Mesodermal cell (in vitro differentiated cells): ENCODE measurements at regions not wholly inside any gene's neighbourhood (a gene's known extent, or its start where the extent isn't known, plus 50 kb on each side); places are given as distances from the start of the nearest gene placed in this dataset.

Experiments used
- H3K27ac ChIP-seq: 2 replicates; pipeline ENCODE4 v1.7.0; 2013; ENCODE audit warnings: mild to moderate bottlenecking, low read depth, low read length, moderate library complexity; ENCODE audit not compliant: severe bottlenecking
- H3K36me3 ChIP-seq: 2 replicates; pipeline ENCODE4 v1.7.1; 2013; ENCODE audit warnings: mild to moderate bottlenecking, low read length, moderate library complexity; ENCODE audit not compliant: control insufficient read depth, insufficient read depth
- H3K4me1 ChIP-seq: one replicate; pipeline ENCODE4 v1.7.1; 2013; ENCODE audit warnings: mild to moderate bottlenecking, low read length; ENCODE audit not compliant: insufficient read depth, control insufficient read depth, poor library complexity, severe bottlenecking
- H3K4me3 ChIP-seq: 2 replicates; pipeline ENCODE4 v1.7.0; 2013; ENCODE audit warnings: low read length, control low read depth, mild to moderate bottlenecking; ENCODE audit not compliant: insufficient read depth, poor library complexity, severe bottlenecking; ENCODE audit errors: extremely low read depth
- H3K9me3 ChIP-seq: 2 replicates; pipeline ENCODE4 v1.7.1; 2013; ENCODE audit warnings: mild to moderate bottlenecking, low read length, moderate library complexity; ENCODE audit not compliant: control insufficient read depth
- WGBS, 2 experiments: methylation state at CpG; one replicate each; pipeline ENCODE4 v1.1.5; 2013; ENCODE audit warnings: missing lambda C conversion rate in 2 of 2; ENCODE audit not compliant: insufficient coverage in 2 of 2; 5-methylcytosine and 5-hydroxymethylcytosine counted together

DNA sequence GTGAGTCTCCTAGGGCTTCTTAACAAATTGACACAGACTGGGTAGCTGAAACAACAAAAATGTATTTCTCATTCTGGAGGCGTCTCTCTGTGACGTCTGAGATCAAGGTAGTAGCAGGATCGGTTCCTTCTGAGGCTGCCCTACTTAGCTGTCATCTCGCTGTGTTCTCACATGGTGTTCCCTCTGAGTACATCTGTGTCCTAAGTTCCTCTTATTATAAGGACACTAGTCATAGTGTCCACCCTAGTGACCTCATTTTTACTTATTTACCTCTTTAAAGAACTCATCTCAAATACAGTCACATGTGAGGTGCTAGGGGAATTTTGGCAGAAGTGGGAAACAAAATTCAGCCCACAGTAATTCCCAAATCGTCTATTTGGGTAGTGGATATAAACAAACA lies 529.1 kb downstream of the NPIPA7 start:
- 93 to 96% methylated on average over 4 of the region's 5 CpGs for WGBS, 2 experiments
- no peaks in the 10 kb centered on the region for H3K36me3 ChIP-seq
- H3K4me3 ChIP-seq: no peak overlapping the region
- peaks cover 2% of the 10 kb centered on the region for H3K4me1 ChIP-seq
- H3K27ac ChIP-seq: no peak overlapping the region
- no peaks in the 10 kb centered on the region for H3K9me3 ChIP-seq

DNA sequence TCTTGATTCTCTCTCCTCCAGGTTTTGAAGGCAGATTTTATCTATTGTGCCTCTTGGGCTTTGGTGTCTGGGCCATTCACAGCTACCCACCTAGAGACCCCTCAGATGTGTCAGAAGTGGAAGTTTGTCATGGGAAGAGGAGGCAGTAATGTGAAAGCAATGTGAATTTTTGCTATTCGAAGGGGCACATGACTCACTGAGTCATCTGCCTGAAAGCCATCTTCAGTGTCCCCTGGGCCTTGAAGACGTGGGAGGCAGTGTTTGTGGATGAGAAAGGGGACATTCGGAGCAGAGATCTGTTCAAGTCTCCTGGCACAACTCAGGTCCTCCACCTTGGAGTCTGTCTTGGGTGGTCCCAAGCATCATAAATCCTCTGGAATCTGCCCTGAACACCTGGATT lies 530.2 kb downstream of the NPIPA7 start:
- 78 to 85% methylated on average over 3 of the region's 3 CpGs for WGBS, 2 experiments
- no peaks in the 10 kb centered on the region for H3K36me3 ChIP-seq
- peaks cover 2% of the 10 kb centered on the region for H3K4me1 ChIP-seq
- H3K4me3 ChIP-seq: no peak overlapping the region
- H3K27ac ChIP-seq: no peak overlapping the region
- no peaks in the 10 kb centered on the region for H3K9me3 ChIP-seq

- 67% methylated on average over 1 of the region's 1 CpG; no CpG with 5 or more reads in 1 of the 2 experiments for WGBS, 2 experiments
- H3K4me1 ChIP-seq: peaks cover 2% of the 10 kb centered on the region
- H3K9me3 ChIP-seq: no peaks in the 10 kb centered on the region
- no peak overlapping the region for H3K4me3 ChIP-seq
- H3K36me3 ChIP-seq: no peaks in the 10 kb centered on the region
- no peak overlapping the region for H3K27ac ChIP-seq
These were observed 531.7 kb downstream of the NPIPA7 start for GRCh38 chr16:16910666-16911065.

DNA sequence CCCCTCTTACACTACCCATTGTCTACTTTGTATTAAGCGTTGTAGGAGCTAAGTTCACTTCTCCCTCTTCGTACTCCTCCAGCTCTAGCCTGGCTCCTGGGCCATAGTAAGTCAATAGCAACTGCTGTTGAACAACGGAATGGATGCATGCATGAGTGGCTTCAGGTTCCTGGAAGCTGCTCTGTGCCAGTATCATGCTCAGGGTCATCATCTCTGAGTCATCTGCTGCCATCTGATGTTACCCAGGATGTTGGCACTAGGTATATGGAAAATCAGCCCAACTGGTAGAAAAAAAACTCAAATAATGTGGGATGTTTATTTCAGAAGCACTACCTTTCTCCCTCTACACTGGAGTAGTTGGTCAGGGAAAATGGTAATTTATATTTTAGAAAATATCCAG lies 536.8 kb downstream of the NPIPA7 start:
- WGBS, 2 experiments: 68 to 89% methylated on average over 1 to 2 of the region's 3 CpGs

GRCh38 chr16:16917191-16917785 lies 538.3 kb downstream of the NPIPA7 start:
- Histone ChIP-seq H3K4me1 (no peaks in the 10 kb centered on the region), H3K36me3 (no peaks in the 10 kb centered on the region), H3K27ac (no peak overlapping the region), H3K4me3 (no peak overlapping the region), H3K9me3 (no peaks in the 10 kb centered on the region)
- 72 to 74% methylated on average over 10 of the region's 10 CpGs for WGBS, 2 experiments

More for the DNA sequence above, 536.8 kb downstream of the NPIPA7 start:
- H3K4me3 ChIP-seq: no peak overlapping the region
- H3K9me3 ChIP-seq: no peaks in the 10 kb centered on the region
- no peak overlapping the region for H3K27ac ChIP-seq
- no peaks in the 10 kb centered on the region for H3K4me1 ChIP-seq
- no peaks in the 10 kb centered on the region for H3K36me3 ChIP-seq

DNA sequence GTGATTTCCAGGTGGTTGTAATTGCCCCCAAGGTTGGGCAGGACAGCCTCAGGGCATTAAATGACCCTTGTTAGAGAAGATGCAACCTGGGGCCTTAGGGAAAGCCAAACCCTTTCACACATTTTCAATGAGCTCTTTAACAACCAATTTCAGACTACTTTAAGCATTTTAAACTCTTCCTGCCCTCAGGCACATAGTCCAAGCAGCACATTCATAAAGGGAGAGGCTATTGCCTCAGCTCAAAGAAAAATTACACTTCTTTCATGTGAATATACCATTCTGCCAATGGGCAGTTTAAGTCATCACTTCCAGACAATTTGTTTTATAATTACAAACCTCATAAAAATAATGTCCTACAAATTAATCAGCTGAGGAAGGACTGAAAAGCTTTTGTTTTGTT lies 544.5 kb downstream of the NPIPA7 start:
- no peak overlapping the region for H3K4me3 ChIP-seq
- H3K27ac ChIP-seq: no peak overlapping the region
- H3K4me1 ChIP-seq: no peaks in the 10 kb centered on the region
- H3K9me3 ChIP-seq: no peaks in the 10 kb centered on the region
- H3K36me3 ChIP-seq: no peaks in the 10 kb centered on the region

DNA sequence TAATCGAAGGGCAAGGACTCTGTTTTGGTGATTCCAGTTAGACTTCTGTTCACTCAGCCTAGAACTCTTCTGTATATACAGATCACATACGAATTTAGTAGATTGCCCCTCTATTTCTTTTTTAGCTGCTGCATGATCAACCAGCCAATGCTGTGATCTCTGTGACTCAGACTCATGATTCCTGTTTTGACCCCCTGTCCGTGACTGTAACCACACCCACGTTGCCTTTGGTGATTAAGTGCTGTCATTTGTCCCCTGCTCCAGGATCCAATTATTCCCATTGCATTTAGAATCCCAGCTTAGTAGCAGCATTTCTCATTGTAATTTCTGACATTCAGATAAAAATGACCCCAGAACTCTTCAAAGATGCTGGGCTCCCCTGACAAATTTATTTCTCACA lies 545.7 kb downstream of the NPIPA7 start:
- Histone ChIP-seq H3K9me3 (no peaks in the 10 kb centered on the region), H3K4me1 (no peaks in the 10 kb centered on the region)
- WGBS, 2 experiments: 77% methylated on average over 3 to 4 of the region's 4 CpGs

DNA sequence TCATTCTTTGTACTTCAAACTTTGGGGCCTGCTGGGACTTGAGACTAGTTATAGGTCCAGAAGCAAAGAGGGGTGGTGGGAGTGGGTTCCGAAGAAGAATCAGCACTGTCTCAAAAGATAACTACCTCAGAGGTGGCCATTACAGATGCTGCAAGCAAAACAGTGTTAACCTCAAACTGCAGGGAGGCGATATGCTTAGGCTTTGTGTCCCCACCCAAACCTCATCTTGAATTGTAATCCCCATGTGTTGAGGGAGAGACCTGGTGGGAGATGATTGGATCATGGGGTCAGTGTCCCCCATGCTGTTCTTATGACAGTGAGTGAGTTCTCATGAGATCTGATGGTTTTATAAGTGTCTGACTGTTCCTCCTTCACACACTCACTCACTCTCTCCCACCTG lies 545.3 kb downstream of the XYLT1 start:
- Histone ChIP-seq H3K36me3 (no peaks in the 10 kb centered on the region), H3K9me3 (no peaks in the 10 kb centered on the region), H3K4me3 (no peak overlapping the region), H3K4me1 (no peaks in the 10 kb centered on the region), H3K27ac (no peak overlapping the region)
- 80 to 88% methylated on average over 1 to 2 of the region's 2 CpGs for WGBS, 2 experiments

More for the DNA sequence above, 545.7 kb downstream of the NPIPA7 start:
- H3K4me3 ChIP-seq: no peak overlapping the region
- no peak overlapping the region for H3K27ac ChIP-seq
- no peaks in the 10 kb centered on the region for H3K36me3 ChIP-seq

GRCh38 chr16:16928532-16929109 lies 542.1 kb downstream of the XYLT1 start:
- 75 to 86% methylated on average over 1 of the region's 4 CpGs for WGBS, 2 experiments
- H3K9me3 ChIP-seq: no peaks in the 10 kb centered on the region
- no peak overlapping the region for H3K4me3 ChIP-seq
- H3K36me3 ChIP-seq: no peaks in the 10 kb centered on the region
- H3K27ac ChIP-seq: no peak overlapping the region
- no peaks in the 10 kb centered on the region for H3K4me1 ChIP-seq

GRCh38 chr16:16930309-16931000 lies 540.3 kb downstream of the XYLT1 start:
- Histone ChIP-seq H3K27ac (no peak overlapping the region), H3K36me3 (no peaks in the 10 kb centered on the region), H3K4me1 (no peaks in the 10 kb centered on the region), H3K9me3 (no peaks in the 10 kb centered on the region), H3K4me3 (no peak overlapping the region)
- WGBS, 2 experiments: 85 to 98% methylated on average over 5 of the region's 7 CpGs

DNA sequence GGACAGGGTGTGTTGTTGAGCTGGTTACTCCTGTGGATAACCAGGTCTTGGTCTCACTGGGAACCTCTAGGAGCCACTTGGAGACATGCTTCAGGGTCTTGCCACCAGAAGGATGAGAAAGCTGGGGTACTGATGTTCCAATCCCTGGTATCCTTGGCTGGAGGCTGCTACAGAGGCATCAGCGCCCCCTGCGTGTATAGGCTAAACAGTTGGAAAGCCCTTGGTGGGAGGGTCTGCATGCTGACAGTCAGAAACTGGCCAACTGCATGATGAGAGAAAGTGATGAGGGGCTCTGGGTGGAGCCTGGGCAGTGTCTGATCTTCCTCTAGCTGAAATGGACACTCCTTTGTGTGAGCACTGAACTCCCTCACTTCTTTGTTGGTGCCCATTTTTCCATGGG lies 536.9 kb downstream of the XYLT1 start:
- no peaks in the 10 kb centered on the region for H3K4me1 ChIP-seq
- H3K27ac ChIP-seq: no peak overlapping the region
- no peaks in the 10 kb centered on the region for H3K36me3 ChIP-seq
- H3K4me3 ChIP-seq: no peak overlapping the region
- WGBS, 2 experiments: 66 to 88% methylated on average over 2 of the region's 2 CpGs
- no peaks in the 10 kb centered on the region for H3K9me3 ChIP-seq
